WTC11 (cell line): ENCODE measurements at regions not wholly inside any gene's neighbourhood (a gene's known extent, or its start where the extent isn't known, plus 50 kb on each side); places are given as distances from the start of the nearest gene placed in this dataset.

ENCODE experiments used
- ATAC-seq: fragments of 200-7000 bp; cut with Tn5 transposase; 2 replicates; pipeline ENCODE4 v1.10.0; 2021; ENCODE audit warnings: mild to moderate bottlenecking, moderate library complexity
- CTCF ChIA-PET: fragments of 300-600 bp; sonication (Branson Sonifier 250); formaldehyde crosslinking; loops from one replicate; lab custom pipeline; 2021; ENCODE audit warnings: antibody characterized with exemption; lab: Charles Lee
- POLR2A ChIA-PET: fragments of 350-600 bp; sonication (Branson Sonifier 250); formaldehyde crosslinking; loops from one replicate; lab custom pipeline; 2021; ENCODE audit warnings: antibody characterized with exemption; lab: Charles Lee
- DNase-seq: peaks from one replicate; pipeline ENCODE4 v3.0.0; 2021; ENCODE audit warnings: low spot score
- H3K27ac Mint-ChIP-seq: 2 replicates; pipeline ENCODE4 v1.8.0; 2021; ENCODE audit warnings: mixed read lengths
- H3K27me3 Mint-ChIP-seq: 2 replicates; pipeline ENCODE4 v1.8.0; 2021; ENCODE audit warnings: low read depth, mild to moderate bottlenecking, moderate library complexity, mixed read lengths
- H3K36me3 Mint-ChIP-seq: 2 replicates; pipeline ENCODE4 v1.8.0; 2021; ENCODE audit warnings: mixed read lengths
- H3K4me1 Mint-ChIP-seq: 2 replicates; pipeline ENCODE4 v1.8.0; 2022; ENCODE audit warnings: mixed read lengths
- H3K4me3 Mint-ChIP-seq: 2 replicates; pipeline ENCODE4 v1.8.0; 2021; ENCODE audit warnings: mild to moderate bottlenecking, moderate library complexity, mixed read lengths
- H3K9me3 Mint-ChIP-seq: 2 replicates; pipeline ENCODE4 v1.8.0; 2021; ENCODE audit warnings: mixed read lengths
- AFF4 ChIP-seq: sonication (generic); formaldehyde crosslinking; IDR thresholded peaks from 2 replicates; pipeline ENCODE4 v1.8.1; 2023; ENCODE audit warnings: mild to moderate bottlenecking, missing genetic modification reagents, borderline replicate concordance
- E2F1 ChIP-seq: sonication (generic); formaldehyde crosslinking; IDR thresholded peaks from 2 replicates; pipeline ENCODE4 v1.8.0; 2022; ENCODE audit warnings: mild to moderate bottlenecking, missing genetic modification reagents
- ESRRA ChIP-seq: sonication (generic); formaldehyde crosslinking; IDR thresholded peaks from 2 replicates; pipeline ENCODE4 v1.8.1; 2022; ENCODE audit warnings: mild to moderate bottlenecking, missing genetic modification reagents, borderline replicate concordance
- FOXP4 ChIP-seq: sonication (generic); formaldehyde crosslinking; IDR thresholded peaks from 2 replicates; pipeline ENCODE4 v1.8.0; 2022; ENCODE audit warnings: mild to moderate bottlenecking, missing genetic modification reagents
- GRHL2 ChIP-seq: fragments of 250-450 bp; sonication (Bioruptor Pico); IDR thresholded peaks from 2 replicates; pipeline ENCODE4 v1.8.0; 2022; ENCODE audit warnings: mild to moderate bottlenecking, moderate library complexity; ENCODE audit not compliant: insufficient replicate concordance, severe bottlenecking
- IRF2 ChIP-seq: sonication (generic); formaldehyde crosslinking; IDR thresholded peaks from 2 replicates; pipeline ENCODE4 v1.8.0; 2022; ENCODE audit warnings: low read depth, missing genetic modification reagents, borderline replicate concordance
- JUN ChIP-seq: sonication (generic); formaldehyde crosslinking; IDR thresholded peaks from 2 replicates; pipeline ENCODE4 v1.8.0; 2023; ENCODE audit warnings: mild to moderate bottlenecking, missing genetic modification reagents
- KAT7 ChIP-seq: sonication (generic); formaldehyde crosslinking; IDR thresholded peaks from 2 replicates; pipeline ENCODE4 v1.8.1; 2023; ENCODE audit warnings: missing genetic modification reagents, mild to moderate bottlenecking, borderline replicate concordance
- MYBL2 ChIP-seq: sonication (generic); formaldehyde crosslinking; IDR thresholded peaks from 2 replicates; pipeline ENCODE4 v1.8.1; 2023; ENCODE audit warnings: mild to moderate bottlenecking, moderate library complexity, missing genetic modification reagents
- NFYB ChIP-seq: sonication (generic); formaldehyde crosslinking; conservative IDR thresholded peaks from 2 replicates; pipeline ENCODE4 v1.8.0; 2022; ENCODE audit warnings: low read depth, missing genetic modification reagents
- NR1H2 ChIP-seq: sonication (generic); formaldehyde crosslinking; IDR thresholded peaks from 2 replicates; pipeline ENCODE4 v1.9.0; 2021; ENCODE audit warnings: mild to moderate bottlenecking, moderate library complexity, missing genetic modification reagents
- RORB ChIP-seq: fragments of 250-450 bp; sonication (Bioruptor Pico); IDR thresholded peaks from 2 replicates; pipeline ENCODE4 v1.9.0; 2021; ENCODE audit warnings: mild to moderate bottlenecking
- TP53 ChIP-seq: sonication (generic); formaldehyde crosslinking; IDR thresholded peaks from 2 replicates; pipeline ENCODE4 v1.8.1; 2023; ENCODE audit warnings: mild to moderate bottlenecking, missing genetic modification reagents
- ZNF219 ChIP-seq: sonication (generic); formaldehyde crosslinking; IDR thresholded peaks from 2 replicates; pipeline ENCODE4 v1.8.0; 2023; ENCODE audit warnings: missing genetic modification reagents, mild to moderate bottlenecking, borderline replicate concordance
- TF ChIP-seq, protein P1 (sequence below): sonication (generic); formaldehyde crosslinking; IDR thresholded peaks from 2 replicates; pipeline ENCODE4 v1.8.1; 2023; ENCODE audit warnings: mild to moderate bottlenecking, missing genetic modification reagents

GRCh38 chr5:68709239-68709638, 384.6 kb upstream of the SLC30A5 start (continued):
- TF ChIP-seq AFF4 (CRISPR knock-in tag) = no peak

GRCh38 chr5:68710514-68710913, 383.3 kb upstream of the SLC30A5 start:
- CTCF ChIA-PET = no interaction called here
- no peaks in the 10 kb centered on the region; the same call in 1 of the 2 replicates for H3K27me3 Mint-ChIP-seq
- ATAC-seq = no peak
- no peaks in the 10 kb centered on the region for H3K36me3 Mint-ChIP-seq
- no peak for TF ChIP-seq MYBL2 (CRISPR knock-in tag)
- TF ChIP-seq TP53 (CRISPR knock-in tag) = no peak
- TF ChIP-seq E2F1 (CRISPR knock-in tag) = no peak
- TF ChIP-seq JUN (CRISPR knock-in tag) = no peak
- TF ChIP-seq, all 79 proteins: peak for 0
- 0 out of 2 replicates have a peak, but pooled peaks cover 5% of the 10 kb centered on the region for H3K9me3 Mint-ChIP-seq
- no peak for DNase-seq
- H3K4me1 Mint-ChIP-seq = peaks cover 6% of the 10 kb centered on the region; the same call in 1 of the 2 replicates
- no peak overlapping the region for H3K27ac Mint-ChIP-seq
- H3K4me3 Mint-ChIP-seq = no peak overlapping the region
- POLR2A ChIA-PET = no interaction called here

DNA sequence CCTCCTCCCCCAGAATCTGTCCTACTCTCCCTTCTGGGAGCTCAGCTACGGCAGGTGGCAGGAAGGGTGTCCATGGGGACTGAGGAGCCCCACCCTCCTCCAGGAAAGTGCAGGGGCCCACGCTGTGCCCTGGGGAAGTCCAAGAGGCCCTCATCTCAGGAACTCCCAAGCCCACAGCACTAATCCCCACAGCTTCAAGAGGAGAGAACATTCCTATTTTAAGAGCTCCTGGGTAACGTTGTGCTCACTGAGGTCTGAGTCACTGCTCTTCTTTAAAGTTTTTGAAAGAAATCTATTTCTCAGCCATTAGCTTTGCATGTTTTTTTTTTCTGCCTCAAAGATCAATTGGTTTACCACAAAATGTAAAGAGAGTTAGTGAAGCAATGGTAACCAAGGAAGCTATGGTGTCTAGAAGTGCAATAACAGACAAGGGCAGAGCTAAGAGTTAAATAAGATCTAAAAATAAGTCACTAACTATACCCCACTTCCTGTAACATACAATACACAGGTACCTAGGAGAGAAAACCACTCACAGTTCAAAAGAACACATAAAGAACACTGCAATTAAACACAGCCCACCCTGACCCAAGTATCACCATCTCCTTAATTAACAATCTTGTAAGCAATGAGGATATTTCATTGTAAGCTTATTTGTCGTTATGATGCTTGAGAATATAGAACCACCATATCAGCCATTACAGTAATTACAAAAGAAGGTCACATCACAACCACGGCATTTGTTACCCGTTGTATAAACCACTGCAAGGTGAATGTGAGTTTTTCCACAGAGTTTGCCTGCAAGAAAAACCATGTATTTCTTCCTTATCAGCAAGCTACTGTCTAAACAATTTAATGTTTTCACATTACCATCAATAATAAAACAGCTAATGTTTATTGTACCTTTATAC, 382.3 kb upstream of the SLC30A5 start:
- CTCF ChIA-PET = interaction anchor here (0.6 kb wide), 1 partner anchor 321 kb away, joined by 3 read pairs; no protein-coding TSS in a partner anchor
- no peak overlapping the region for H3K27ac Mint-ChIP-seq
- no peak for TF ChIP-seq ESRRA (CRISPR knock-in tag)
- TF ChIP-seq NFYB (CRISPR knock-in tag) = no peak
- TF ChIP-seq KAT7 (CRISPR knock-in tag) = no peak
- 0 out of 2 replicates have a peak, but pooled peaks cover 2% of the 10 kb centered on the region for H3K9me3 Mint-ChIP-seq
- DNase-seq (no peak), ATAC-seq (no peak)
- H3K4me1 Mint-ChIP-seq = peaks cover 6% of the 10 kb centered on the region; the same call in 1 of the 2 replicates
- H3K27me3 Mint-ChIP-seq = no peaks in the 10 kb centered on the region; the same call in 1 of the 2 replicates
- POLR2A ChIA-PET = no interaction called here
- no peak overlapping the region for H3K4me3 Mint-ChIP-seq
- no peaks in the 10 kb centered on the region for H3K36me3 Mint-ChIP-seq

- Mint-ChIP-seq H3K4me1 (peaks cover 6% of the 10 kb centered on the region; the same call in 1 of the 2 replicates), H3K27ac (no peak overlapping the region), H3K27me3 (no peaks in the 10 kb centered on the region), H3K36me3 (peaks cover 10% of the 10 kb centered on the region), H3K9me3 (peaks cover 20% of the 10 kb centered on the region), H3K4me3 (no peak overlapping the region)
- ChIA-PET CTCF (interaction anchor here (0.6 kb wide), 1 partner anchor 78 kb away, joined by 3 read pairs; no protein-coding TSS in a partner anchor), POLR2A (no interaction called here)
- ATAC-seq (no peak), DNase-seq (no peak)
- no peak for TF ChIP-seq RORB (CRISPR knock-in tag)
- TF ChIP-seq ZNF219 = no peak
- no peak for TF ChIP-seq NR1H2 (CRISPR knock-in tag)
- TF ChIP-seq, protein P1, sequence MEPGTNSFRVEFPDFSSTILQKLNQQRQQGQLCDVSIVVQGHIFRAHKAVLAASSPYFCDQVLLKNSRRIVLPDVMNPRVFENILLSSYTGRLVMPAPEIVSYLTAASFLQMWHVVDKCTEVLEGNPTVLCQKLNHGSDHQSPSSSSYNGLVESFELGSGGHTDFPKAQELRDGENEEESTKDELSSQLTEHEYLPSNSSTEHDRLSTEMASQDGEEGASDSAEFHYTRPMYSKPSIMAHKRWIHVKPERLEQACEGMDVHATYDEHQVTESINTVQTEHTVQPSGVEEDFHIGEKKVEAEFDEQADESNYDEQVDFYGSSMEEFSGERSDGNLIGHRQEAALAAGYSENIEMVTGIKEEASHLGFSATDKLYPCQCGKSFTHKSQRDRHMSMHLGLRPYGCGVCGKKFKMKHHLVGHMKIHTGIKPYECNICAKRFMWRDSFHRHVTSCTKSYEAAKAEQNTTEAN (CRISPR knock-in tag) = no peak
- no peak for TF ChIP-seq GRHL2
- TF ChIP-seq FOXP4 = no peak
- no peak for TF ChIP-seq IRF2
Observed at GRCh38 chr5:68714810-68715209, 379.0 kb upstream of the SLC30A5 start.
